H1 (cell line): ENCODE measurements at regions not wholly inside any gene's neighbourhood (a gene's known extent, or its start where the extent isn't known, plus 50 kb on each side); places are given as distances from the start of the nearest gene placed in this dataset.

Experiments used
- CTCF ChIA-PET: fragments of 300-600 bp; sonication (Branson Sonifier 250); formaldehyde crosslinking; loops from one replicate; lab custom pipeline; 2021; ENCODE audit not compliant: partially characterized antibody; lab: Charles Lee
- POLR2A ChIA-PET: fragments of 300-600 bp; sonication (Branson Sonifier 250); formaldehyde crosslinking; loops from one replicate; lab custom pipeline; 2021; ENCODE audit warnings: inconsistent platforms; ENCODE audit not compliant: partially characterized antibody; lab: Charles Lee
- DNase-seq, 2 experiments: peaks; one replicate each; pipeline versions ENCODE4 v3.0.0 to v3.0.0-alpha.2; 2010 to 2022; ENCODE audit warnings: low spot score in 2 of 2, low read depth in 1 of 2, mixed read lengths in 1 of 2
- FAIRE-seq: peaks from 2 replicates; lab custom pipeline; 2011; peaks lifted over from hg19 to GRCh38; lab: Jason Lieb, UNC
- H2AFZ ChIP-seq: 2 replicates; pipeline ENCODE4 v1.8.1; 2012; ENCODE audit warnings: low read length, inconsistent platforms
- H2AK5ac ChIP-seq: 2 replicates; pipeline ENCODE4 v1.6.1; 2013; ENCODE audit warnings: low read depth, low read length
- H2BK120ac ChIP-seq: replicated peaks from 2 replicates; pipeline ENCODE3; 2013; ENCODE audit warnings: low read depth, low read length, inconsistent platforms
- H2BK12ac ChIP-seq: 2 replicates; pipeline ENCODE4 v1.6.1; 2013; ENCODE audit warnings: low read depth, low read length
- H2BK15ac ChIP-seq: 2 replicates; pipeline ENCODE4 v1.6.1; 2013; ENCODE audit warnings: low read length
- H2BK20ac ChIP-seq: 2 replicates; pipeline ENCODE4 v1.6.1; 2013; ENCODE audit warnings: low read length
- H2BK5ac ChIP-seq: 2 replicates; pipeline ENCODE4 v1.6.1; 2013; ENCODE audit warnings: low read depth, low read length
- H3K14ac ChIP-seq: 2 replicates; pipeline ENCODE4 v1.6.1; 2013; ENCODE audit warnings: inconsistent platforms; ENCODE audit not compliant: insufficient read length
- H3K18ac ChIP-seq: 2 replicates; pipeline ENCODE4 v1.6.1; 2013; ENCODE audit warnings: low read length; ENCODE audit errors: extremely low read depth
- H3K23ac ChIP-seq: 2 replicates; pipeline ENCODE4 v1.6.1; 2013; ENCODE audit warnings: inconsistent platforms; ENCODE audit not compliant: insufficient read length
- H3K23me2 ChIP-seq: 2 replicates; pipeline ENCODE4 v1.6.1; 2013; ENCODE audit warnings: low read depth, low read length
- H3K27ac ChIP-seq: 2 replicates; pipeline ENCODE4 v1.6.1; 2011; ENCODE audit warnings: low read depth, low read length, inconsistent platforms
- H3K27me3 ChIP-seq, 4 experiments: replicated peaks in 1 of 4; 1 replicate in 1 of 4; 2 replicates in 3 of 4; pipeline versions ENCODE4 v1.6.1 to v1.8.1; 2011 to 2013; ENCODE audit warnings: low read length in 3 of 4, mild to moderate bottlenecking in 3 of 4, inconsistent platforms in 2 of 4, mixed read lengths in 2 of 4, moderate library complexity in 1 of 4; ENCODE audit not compliant: control insufficient read depth in 3 of 4, insufficient read depth in 3 of 4; ENCODE audit errors: extremely low read depth in 1 of 4
- H3K36me3 ChIP-seq, 4 experiments: 2 replicates each; pipeline versions ENCODE4 v1.6.1 to v1.8.1; 2011 to 2013; ENCODE audit warnings: mild to moderate bottlenecking in 4 of 4, low read length in 3 of 4, moderate library complexity in 2 of 4, control low read depth in 1 of 4, inconsistent platforms in 1 of 4; ENCODE audit not compliant: insufficient read depth in 4 of 4, control insufficient read depth in 2 of 4
- H3K4ac ChIP-seq: replicated peaks from 2 replicates; pipeline ENCODE3; 2013; ENCODE audit warnings: low read length, low read depth, mixed read lengths, inconsistent platforms; ENCODE audit not compliant: insufficient read length
- H3K4me1 ChIP-seq, 4 experiments: replicated peaks in 1 of 4; 1 replicate in 1 of 4; 2 replicates in 3 of 4; pipeline versions ENCODE4 v1.6.1 to v1.8.1; 2011 to 2013; ENCODE audit warnings: low read length in 3 of 4, inconsistent platforms in 2 of 4, mixed read lengths in 1 of 4; ENCODE audit not compliant: insufficient read depth in 4 of 4, control insufficient read depth in 3 of 4
- H3K4me2 ChIP-seq, 2 experiments: 2 replicates each; pipeline versions ENCODE4 v1.6.1 to v1.8.1; 2011 to 2013; ENCODE audit warnings: low read depth in 2 of 2, low read length in 2 of 2, control low read depth in 1 of 2, inconsistent platforms in 1 of 2, mild to moderate bottlenecking in 1 of 2; ENCODE audit not compliant: insufficient read depth in 1 of 2
- H3K4me3 ChIP-seq, 4 experiments: fragments of 200-600, 300-600 bp in 1 of 4; sonication (generic), shearing (Covaris generic), sonication (Bioruptor Twin) in 1 of 4; 2 replicates each; pipeline versions ENCODE4 v1.5.1 to v1.8.1; 2011 to 2016; ENCODE audit warnings: low read length in 4 of 4, low read depth in 3 of 4, control low read depth in 2 of 4, inconsistent platforms in 2 of 4, mild to moderate bottlenecking in 2 of 4, mixed read lengths in 1 of 4, moderate library complexity in 1 of 4; ENCODE audit not compliant: insufficient read depth in 2 of 4; ENCODE audit errors: extremely low read depth in 1 of 4
- H3K56ac ChIP-seq: replicated peaks from 2 replicates; pipeline ENCODE3; 2013; ENCODE audit warnings: low read depth, mild to moderate bottlenecking, mixed read lengths, low read length, inconsistent platforms; ENCODE audit not compliant: insufficient read length
- H3K79me1 ChIP-seq: 2 replicates; pipeline ENCODE4 v1.6.1; 2013; ENCODE audit warnings: low read depth, low read length, control low read depth
- H3K79me2 ChIP-seq, 2 experiments: 2 replicates each; pipeline versions ENCODE4 v1.6.1 to v1.8.1; 2012 to 2013; ENCODE audit warnings: low read length in 2 of 2, mild to moderate bottlenecking in 2 of 2, inconsistent platforms in 1 of 2; ENCODE audit not compliant: insufficient read depth in 2 of 2, control insufficient read depth in 1 of 2
- H3K9ac ChIP-seq, 4 experiments: replicated peaks in 1 of 4; 1 replicate in 1 of 4; 2 replicates in 3 of 4; pipeline versions ENCODE4 v1.6.1 to v1.8.1; 2011 to 2013; ENCODE audit warnings: low read depth in 3 of 4, low read length in 3 of 4, control low read depth in 2 of 4, mild to moderate bottlenecking in 2 of 4, moderate library complexity in 2 of 4, inconsistent platforms in 1 of 4; ENCODE audit errors: extremely low read depth in 1 of 4
- H3K9me3 ChIP-seq, 2 experiments: 2 replicates each; pipeline versions ENCODE4 v1.6.1 to v1.8.1; 2012 to 2013; ENCODE audit warnings: mild to moderate bottlenecking in 2 of 2, moderate library complexity in 2 of 2, control low read depth in 1 of 2, inconsistent platforms in 1 of 2, low read depth in 1 of 2, low read length in 1 of 2, mixed read lengths in 1 of 2; ENCODE audit not compliant: insufficient read depth in 2 of 2
- H4K20me1 ChIP-seq, 2 experiments: replicated peaks in 1 of 2; 2 replicates each; pipeline versions ENCODE3 to v1.8.1; 2011 to 2013; ENCODE audit warnings: inconsistent platforms in 2 of 2, low read length in 2 of 2, mild to moderate bottlenecking in 1 of 2; ENCODE audit not compliant: insufficient read depth in 2 of 2, control insufficient read depth in 1 of 2
- H4K5ac ChIP-seq: 2 replicates; pipeline ENCODE4 v1.6.1; 2013; ENCODE audit warnings: low read length, low read depth, mixed read lengths, inconsistent platforms; ENCODE audit not compliant: insufficient read length
- H4K8ac ChIP-seq: 2 replicates; pipeline ENCODE4 v1.8.0; 2013; ENCODE audit warnings: mild to moderate bottlenecking, moderate library complexity, low read length, inconsistent platforms; ENCODE audit not compliant: insufficient read depth; ENCODE audit errors: extremely low read depth
- H4K91ac ChIP-seq: replicated peaks from 2 replicates; pipeline ENCODE3; 2013; ENCODE audit warnings: low read length, mixed read lengths, inconsistent platforms; ENCODE audit not compliant: insufficient read length
- CHD7 ChIP-seq: fragments of 300-600 bp; sonication (generic); IDR thresholded peaks from 2 replicates; pipeline ENCODE4 v1.7.1; 2012; ENCODE audit warnings: low read length, moderate library complexity, mild to moderate bottlenecking, inconsistent platforms; ENCODE audit not compliant: insufficient replicate concordance
- WGBS, 2 experiments: shearing (Covaris generic) in 1 of 2; methylation state at CpG; one replicate each; pipeline versions ENCODE4 v1.1.6 to v1.1.7; 2013 to 2015; ENCODE audit warnings: low lambda C conversion rate in 2 of 2, mixed read lengths in 2 of 2, inconsistent platforms in 1 of 2, low coverage in 1 of 2, missing lambda C conversion rate in 1 of 2; ENCODE audit not compliant: insufficient replicate concordance in 2 of 2, insufficient coverage in 1 of 2, insufficient read length in 1 of 2; ENCODE audit errors: extremely low coverage in 1 of 2, missing lambda C conversion rate in 1 of 2; 5-methylcytosine and 5-hydroxymethylcytosine counted together

- Histone ChIP-seq H3K4me3 (no peak overlapping the region), H3K36me3 (no peaks in the 10 kb centered on the region)
- DNase-seq = no peak
- no peak for TF ChIP-seq CHD7
Measured at GRCh38 chr1:195941795-195942194, 666.4 kb downstream of the KCNT2 start.

More at GRCh38 chr1:195941795-195942194, 666.4 kb downstream of the KCNT2 start:
- H2BK15ac ChIP-seq = no peak overlapping the region
- no peak overlapping the region for H3K23ac ChIP-seq
- no peaks in the 10 kb centered on the region for H3K79me1 ChIP-seq
- no peak overlapping the region for H2BK5ac ChIP-seq
- FAIRE-seq = no peak
- H3K4ac ChIP-seq = no peak overlapping the region
- H4K20me1 ChIP-seq = no peaks in the 10 kb centered on the region
- no peak overlapping the region for H4K5ac ChIP-seq
- H3K4me2 ChIP-seq = no peak overlapping the region
- no peaks in the 10 kb centered on the region; a peak in 1 of 4 replicates for H3K9me3 ChIP-seq
- CTCF ChIA-PET = interaction anchor here (2.1 kb wide), 1 partner anchor 29 kb away, joined by 5 read pairs; no protein-coding TSS in a partner anchor
- no peak overlapping the region for H2AFZ ChIP-seq
- no peak overlapping the region for H2BK20ac ChIP-seq
- H3K4me1 ChIP-seq = peaks cover 0 to 2% (median 0%) of the 10 kb centered on the region in 4 experiments; a peak in 1 of 7 replicates
- POLR2A ChIA-PET = no interaction called here
- no peaks in the 10 kb centered on the region for H3K27me3 ChIP-seq
- H4K8ac ChIP-seq = no peak overlapping the region
- no peak overlapping the region for H3K9ac ChIP-seq
- H3K79me2 ChIP-seq = no peaks in the 10 kb centered on the region
- 90% methylated on average over 1 of the region's 1 CpG; no CpG with 5 or more reads in 1 of the 2 experiments for WGBS, 2 experiments
- H3K23me2 ChIP-seq = no peaks in the 10 kb centered on the region
- H3K27ac ChIP-seq = no peak overlapping the region
- H3K18ac ChIP-seq = no peak overlapping the region
- H2BK12ac ChIP-seq = no peak overlapping the region
- no peak overlapping the region for H3K56ac ChIP-seq
- no peak overlapping the region for H2BK120ac ChIP-seq
- no peak overlapping the region for H4K91ac ChIP-seq
- H2AK5ac ChIP-seq = no peak overlapping the region
- H3K14ac ChIP-seq = no peak overlapping the region
